ENCODE measurements at regions not wholly inside any gene's neighbourhood (a gene's known extent, or its start where the extent isn't known, plus 50 kb on each side); places are given as distances from the start of the nearest gene placed in this dataset.

- H3K27ac ChIP-seq: no peak overlapping the region
- ATAC-seq (no peak), FAIRE-seq (no peak), DNase-seq (ENCODE audit: low read depth in 1 of 2, low spot score in 1 of 2) (no peak)
- TF ChIP-seq EHF (CRISPR knock-in tag; IDR thresholded peaks at IDR 0.05) (no peak), JUNB (IDR thresholded peaks at IDR 0.05) (no peak), KDM1A (IDR thresholded peaks at IDR 0.05; ENCODE audit: low read depth) (no peak), ESRRA (IDR thresholded peaks at IDR 0.05; ENCODE audit: borderline replicate concordance, low read length) (no peak), USF2 (IDR thresholded peaks at IDR 0.05) (no peak), PBX3 (IDR thresholded peaks at IDR 0.05) (no peak), SREBF2 (IDR thresholded peaks at IDR 0.05) (no peak), E2F6 (IDR thresholded peaks at IDR 0.05; ENCODE audit: borderline replicate concordance, low read depth) (no peak), CTCF (IDR thresholded peaks at IDR 0.05) (no peak)
- 0 out of 3 replicates have a peak, but pooled peaks cover 5% of the 10 kb centered on the region for H3K9me3 ChIP-seq
- POLR2A ChIA-PET: no interaction called here
- 21% methylated on average over 6 of the region's 6 CpGs for WGBS (ENCODE audit: missing lambda C conversion rate)
- H3K4me1 ChIP-seq: no peaks in the 10 kb centered on the region
- H3K4me2 ChIP-seq: no peak overlapping the region
- H3K4me3 ChIP-seq: no peak overlapping the region
- CTCF ChIA-PET: no interaction called here
Measured at GRCh38 chr2:7649461-7650228, 732.4 kb downstream of the RNF144A start.

- 7% methylated on average over 2 of the region's 2 CpGs for WGBS (ENCODE audit: missing lambda C conversion rate)
- TF ChIP-seq POLR2AphosphoS2 (conservative IDR thresholded peaks at IDR 0.05; ENCODE audit: low read length) (no peak), HEYL (CRISPR knock-in tag; IDR thresholded peaks at IDR 0.05) (no peak), ATOH8 (CRISPR knock-in tag; IDR thresholded peaks at IDR 0.05; ENCODE audit: low read depth) (no peak), CHD2 (IDR thresholded peaks at IDR 0.05; ENCODE audit: low read length, partially characterized antibody) (no peak), HMGXB4 (CRISPR knock-in tag; IDR thresholded peaks at IDR 0.05; ENCODE audit: borderline replicate concordance) (no peak), GATA3 (IDR thresholded peaks at IDR 0.05; ENCODE audit: borderline replicate concordance) (no peak), ELK1 (IDR thresholded peaks at IDR 0.05; ENCODE audit: low read depth, low read length) (no peak), JUN (IDR thresholded peaks at IDR 0.05) (no peak), BHLHE40 (IDR thresholded peaks at IDR 0.05; ENCODE audit: low read depth, low read length) (no peak), KDM5A (IDR thresholded peaks at IDR 0.05) (no peak), FOSB (CRISPR knock-in tag; IDR thresholded peaks at IDR 0.05) (no peak), MAZ (IDR thresholded peaks at IDR 0.05; ENCODE audit: borderline replicate concordance, low read depth, low read length) (no peak), HDAC2 (IDR thresholded peaks at IDR 0.05) (no peak)
- Histone ChIP-seq H3K9me3 (0 out of 3 replicates have a peak, but pooled peaks cover 5% of the 10 kb centered on the region), H3K27ac (no peak overlapping the region), H3K4me3 (no peak overlapping the region), H3K4me2 (no peak overlapping the region), H3K4me1 (no peaks in the 10 kb centered on the region)
- ATAC-seq: no peak
- DNase-seq (ENCODE audit: low read depth in 1 of 2, low spot score in 1 of 2): no peak
- ChIA-PET CTCF (no interaction called here), POLR2A (no interaction called here)
- no peak for FAIRE-seq
Measured at GRCh38 chr2:7653617-7654016, 736.4 kb downstream of the RNF144A start.
